SJSA1 (cell line): ENCODE measurements at regions not wholly inside any gene's neighbourhood (a gene's known extent, or its start where the extent isn't known, plus 50 kb on each side); places are given as distances from the start of the nearest gene placed in this dataset.
"Not testable (repeated sequence)": the region's sequence is repeated elsewhere in the genome, so short reads cannot be mapped to it uniquely, and the experiment has no call there.

Experiments
- DNase-seq, 2 experiments: peaks; one replicate each; pipeline ENCODE4 v3.0.0-alpha.2; 2015 to 2020; ENCODE audit warnings: low spot score in 2 of 2, low read depth in 1 of 2
- H3K27ac ChIP-seq: fragments of 250-450 bp; sonication (Bioruptor Pico); 2 replicates; pipeline ENCODE4 v1.5.1; 2020; ENCODE audit warnings: mild to moderate bottlenecking, moderate library complexity
- H3K27me3 ChIP-seq: fragments of 250-450 bp; sonication (Bioruptor Pico); replicated peaks from 2 replicates; pipeline ENCODE4 v1.5.1; 2020; ENCODE audit warnings: mild to moderate bottlenecking, moderate library complexity
- H3K36me3 ChIP-seq: fragments of 250-450 bp; sonication (Bioruptor Pico); 2 replicates; pipeline ENCODE4 v1.5.1; 2020; ENCODE audit warnings: mild to moderate bottlenecking
- H3K4me1 ChIP-seq: fragments of 250-450 bp; sonication (Bioruptor Pico); replicated peaks from 2 replicates; pipeline ENCODE4 v1.6.1; 2021; ENCODE audit warnings: mild to moderate bottlenecking
- H3K4me3 ChIP-seq: fragments of 250-450 bp; sonication (Bioruptor Pico); 2 replicates; pipeline ENCODE4 v1.5.1; 2020; ENCODE audit warnings: mild to moderate bottlenecking
- H3K9me3 ChIP-seq: fragments of 250-450 bp; sonication (Bioruptor Pico); replicated peaks from 2 replicates; pipeline ENCODE4 v1.5.1; 2020; ENCODE audit warnings: mild to moderate bottlenecking

GRCh38 chr1:87426463-87427249 lies 98.0 kb downstream of the LMO4 start:
- no peaks in the 10 kb centered on the region for H3K4me1 ChIP-seq

GRCh38 chr1:87428367-87428766 lies 99.7 kb downstream of the LMO4 start:
- Histone ChIP-seq H3K27ac (no peak overlapping the region), H3K4me1 (no peaks in the 10 kb centered on the region), H3K9me3 (no peaks in the 10 kb centered on the region), H3K36me3 (no peaks in the 10 kb centered on the region), H3K4me3 (no peak overlapping the region), H3K27me3 (no peaks in the 10 kb centered on the region)
- DNase-seq = no peak

More at GRCh38 chr1:87426463-87427249, 98.0 kb downstream of the LMO4 start:
- no peaks in the 10 kb centered on the region for H3K27me3 ChIP-seq
- H3K36me3 ChIP-seq = no peaks in the 10 kb centered on the region
- no peak overlapping the region for H3K27ac ChIP-seq
- no peak for DNase-seq
- no peaks in the 10 kb centered on the region for H3K9me3 ChIP-seq
- no peak overlapping the region for H3K4me3 ChIP-seq

GRCh38 chr1:87428883-87429282 lies 100.2 kb downstream of the LMO4 start:
- no peak for DNase-seq
- Histone ChIP-seq H3K27me3 (no peaks in the 10 kb centered on the region), H3K9me3 (no peaks in the 10 kb centered on the region), H3K36me3 (no peaks in the 10 kb centered on the region), H3K4me1 (no peaks in the 10 kb centered on the region), H3K27ac (no peak overlapping the region), H3K4me3 (no peak overlapping the region)

- H3K27ac ChIP-seq = no peak overlapping the region
- DNase-seq = no peak
- no peak overlapping the region for H3K4me3 ChIP-seq
- H3K27me3 ChIP-seq = no peaks in the 10 kb centered on the region
- no peaks in the 10 kb centered on the region for H3K4me1 ChIP-seq
- H3K9me3 ChIP-seq = no peaks in the 10 kb centered on the region
- no peaks in the 10 kb centered on the region for H3K36me3 ChIP-seq
These were observed 104.0 kb downstream of the LMO4 start for GRCh38 chr1:87432685-87433084.

- H3K36me3 ChIP-seq, H3K4me3 ChIP-seq, H3K27ac ChIP-seq: not testable (repeated sequence)
These were observed 104.4 kb downstream of the LMO4 start for GRCh38 chr1:87433101-87433500.

GRCh38 chr1:87435484-87435883 lies 106.8 kb downstream of the LMO4 start:
- Histone ChIP-seq H3K27ac (no peak overlapping the region), H3K4me1 (no peaks in the 10 kb centered on the region), H3K4me3 (no peak overlapping the region), H3K36me3 (no peaks in the 10 kb centered on the region), H3K9me3 (no peaks in the 10 kb centered on the region), H3K27me3 (no peaks in the 10 kb centered on the region)
- no peak for DNase-seq

More at GRCh38 chr1:87433101-87433500, 104.4 kb downstream of the LMO4 start:
- not testable (repeated sequence) for H3K27me3 ChIP-seq, DNase-seq, H3K9me3 ChIP-seq, H3K4me1 ChIP-seq

- not testable (repeated sequence) for DNase-seq, H3K9me3 ChIP-seq
These were observed 107.4 kb downstream of the LMO4 start for GRCh38 chr1:87436115-87436514.

GRCh38 chr1:87436534-87436933 lies 107.9 kb downstream of the LMO4 start:
- no peak overlapping the region for H3K27ac ChIP-seq
- H3K9me3 ChIP-seq = no peaks in the 10 kb centered on the region
- no peak overlapping the region for H3K4me3 ChIP-seq
- DNase-seq = no peak
- H3K27me3 ChIP-seq = no peaks in the 10 kb centered on the region
- no peaks in the 10 kb centered on the region for H3K36me3 ChIP-seq
- H3K4me1 ChIP-seq = no peaks in the 10 kb centered on the region

More at GRCh38 chr1:87436115-87436514, 107.4 kb downstream of the LMO4 start:
- not testable (repeated sequence) for H3K27ac ChIP-seq, H3K36me3 ChIP-seq, H3K4me1 ChIP-seq, H3K4me3 ChIP-seq, H3K27me3 ChIP-seq

- Histone ChIP-seq H3K27me3 (no peaks in the 10 kb centered on the region), H3K4me1 (no peaks in the 10 kb centered on the region), H3K4me3 (no peak overlapping the region), H3K36me3 (no peaks in the 10 kb centered on the region), H3K27ac (no peak overlapping the region), H3K9me3 (no peaks in the 10 kb centered on the region)
- no peak for DNase-seq
These were observed 109.1 kb downstream of the LMO4 start for GRCh38 chr1:87437663-87438295.

GRCh38 chr1:87439821-87440220 lies 111.1 kb downstream of the LMO4 start:
- Histone ChIP-seq H3K4me1 (no peaks in the 10 kb centered on the region), H3K4me3 (no peak overlapping the region), H3K27me3 (no peaks in the 10 kb centered on the region), H3K36me3 (no peaks in the 10 kb centered on the region), H3K27ac (no peak overlapping the region), H3K9me3 (no peaks in the 10 kb centered on the region)
- no peak for DNase-seq

- Histone ChIP-seq H3K36me3 (no peaks in the 10 kb centered on the region), H3K27ac (no peak overlapping the region), H3K4me3 (no peak overlapping the region), H3K9me3 (no peaks in the 10 kb centered on the region), H3K4me1 (no peaks in the 10 kb centered on the region), H3K27me3 (no peaks in the 10 kb centered on the region)
- no peak for DNase-seq
These were observed 120.8 kb downstream of the LMO4 start for GRCh38 chr1:87449348-87449963.

- H3K27me3 ChIP-seq = no peaks in the 10 kb centered on the region
- no peaks in the 10 kb centered on the region for H3K36me3 ChIP-seq
These were observed 121.5 kb downstream of the LMO4 start for GRCh38 chr1:87450136-87450535.

GRCh38 chr1:87450615-87451209 lies 122.0 kb downstream of the LMO4 start:
- Histone ChIP-seq H3K4me3 (no peak overlapping the region), H3K27ac (no peak overlapping the region), H3K4me1 (no peaks in the 10 kb centered on the region), H3K27me3 (no peaks in the 10 kb centered on the region), H3K36me3 (no peaks in the 10 kb centered on the region), H3K9me3 (no peaks in the 10 kb centered on the region)
- DNase-seq = no peak

More at GRCh38 chr1:87450136-87450535, 121.5 kb downstream of the LMO4 start:
- Histone ChIP-seq H3K27ac (no peak overlapping the region), H3K4me1 (no peaks in the 10 kb centered on the region), H3K4me3 (no peak overlapping the region), H3K9me3 (no peaks in the 10 kb centered on the region)
- DNase-seq = no peak
